ENCODE measurements at regions not wholly inside any gene's neighbourhood (a gene's known extent, or its start where the extent isn't known, plus 50 kb on each side); places are given as distances from the start of the nearest gene placed in this dataset.
"Not testable (repeated sequence)": the region's sequence is repeated elsewhere in the genome, so short reads cannot be mapped to it uniquely, and the experiment has no call there.

DNA sequence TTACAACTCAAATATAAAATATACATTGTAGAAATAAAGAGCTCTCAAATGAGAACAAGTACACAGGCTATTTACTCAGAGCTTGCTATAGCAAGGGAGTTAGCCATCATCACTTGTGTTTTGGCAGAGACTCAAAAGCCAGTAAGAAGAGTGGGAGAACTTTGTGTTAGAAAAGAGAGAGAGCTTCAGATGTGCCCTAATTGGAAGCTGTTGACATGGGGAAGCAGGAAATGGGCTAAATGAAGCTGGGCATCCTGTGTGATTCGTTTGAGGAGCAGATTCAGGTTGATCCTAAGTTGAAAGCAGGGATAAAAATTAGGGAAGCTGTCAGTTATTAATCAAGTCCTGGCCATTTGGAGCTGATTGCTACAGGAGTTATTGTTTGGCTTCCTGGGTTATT, 207.4 kb upstream of the MAOA start:
- intact Hi-C loops (cut with DNase I, micrococcal nuclease), result no loop called here
- H3K36me3 ChIP-seq (ENCODE audit: low read depth), result no peaks in the 10 kb centered on the region

GRCh38 chrX:43450355-43450754, 205.7 kb upstream of the MAOA start:
- intact Hi-C loops (cut with DNase I, micrococcal nuclease), result no loop called here
- DNase-seq, result no peak
- no peak overlapping the region for H3K4me3 ChIP-seq
- H3K4me1 ChIP-seq (ENCODE audit: low read depth), result no peaks in the 10 kb centered on the region
- ATAC-seq, result no peak
- TF ChIP-seq CTCF (IDR thresholded peaks at IDR 0.05), result no peak
- peaks cover 6% of the 10 kb centered on the region for H3K9me3 ChIP-seq
- no peaks in the 10 kb centered on the region for H3K36me3 ChIP-seq (ENCODE audit: low read depth)

More for the DNA sequence above, 207.4 kb upstream of the MAOA start:
- no peak for ATAC-seq
- no peak overlapping the region for H3K4me3 ChIP-seq
- H3K9me3 ChIP-seq, result peaks cover 6% of the 10 kb centered on the region
- TF ChIP-seq CTCF (IDR thresholded peaks at IDR 0.05), result no peak
- DNase-seq, result no peak
- H3K4me1 ChIP-seq (ENCODE audit: low read depth), result no peaks in the 10 kb centered on the region

DNA sequence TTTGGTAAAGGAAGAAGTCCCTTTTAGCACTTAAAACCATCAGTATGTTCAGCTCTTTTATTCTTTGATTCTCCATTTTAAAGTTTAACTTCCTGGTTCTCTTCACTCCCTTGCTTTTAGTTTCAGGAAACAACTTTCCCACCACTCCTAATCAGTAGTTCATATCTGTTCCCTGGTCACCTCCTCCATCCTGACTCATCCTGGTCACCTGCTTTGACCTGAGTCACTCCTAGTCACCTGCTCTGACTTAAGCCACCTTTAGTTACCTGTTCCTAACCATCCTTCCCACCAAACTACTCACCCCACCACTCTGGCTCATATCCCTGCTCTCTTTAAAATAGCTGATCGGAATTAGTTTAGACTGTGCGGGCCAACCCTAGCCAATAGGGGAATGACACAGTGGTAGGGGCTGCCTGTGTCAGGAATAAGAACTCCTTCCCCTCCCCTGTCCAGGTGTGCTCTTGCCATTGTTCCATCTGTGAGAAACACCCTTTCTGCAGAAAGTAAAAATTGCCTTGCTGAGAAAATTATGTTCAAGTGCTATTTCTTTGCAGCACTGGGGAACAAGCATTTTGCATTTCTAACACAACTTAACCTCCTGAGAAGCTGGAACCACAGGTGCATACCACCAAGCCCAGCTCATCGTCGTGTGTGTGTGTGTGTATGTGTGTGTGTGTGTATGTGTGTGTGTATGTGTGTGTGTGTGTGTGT, 204.0 kb upstream of the MAOA start:
- H3K4me3 ChIP-seq; ATAC-seq; H3K9me3 ChIP-seq; intact Hi-C loops (cut with DNase I, micrococcal nuclease); DNase-seq; H3K36me3 ChIP-seq (ENCODE audit: low read depth); H3K4me1 ChIP-seq (ENCODE audit: low read depth): not testable (repeated sequence)

DNA sequence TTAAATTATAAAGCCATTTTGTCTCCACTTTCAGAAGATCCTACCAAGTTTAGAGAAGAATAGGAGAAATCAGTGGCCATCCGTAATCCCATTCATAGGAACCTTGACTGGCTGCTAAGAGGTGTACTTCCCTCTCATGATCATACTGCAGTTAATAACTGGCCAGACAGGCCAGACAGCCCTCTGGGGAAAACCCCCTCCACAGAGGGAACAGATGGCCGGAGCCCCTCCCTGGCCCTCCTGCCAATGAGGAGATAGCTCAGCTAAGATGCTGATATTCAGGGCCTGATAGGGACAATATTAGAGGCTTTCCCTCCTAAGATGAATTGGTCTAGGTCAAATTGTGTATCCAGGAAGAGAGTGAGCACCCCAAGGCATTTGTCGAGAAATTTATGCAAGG, 200.0 kb upstream of the MAOA start:
- intact Hi-C loops (cut with DNase I, micrococcal nuclease), result no loop called here
- no peak for TF ChIP-seq CTCF (IDR thresholded peaks at IDR 0.05)
- ATAC-seq (no peak), DNase-seq (no peak)
- H3K4me3 ChIP-seq, result no peak overlapping the region
- peaks cover 6% of the 10 kb centered on the region for H3K9me3 ChIP-seq
- H3K36me3 ChIP-seq (ENCODE audit: low read depth), result no peaks in the 10 kb centered on the region
- no peaks in the 10 kb centered on the region for H3K4me1 ChIP-seq (ENCODE audit: low read depth)

- ATAC-seq (no peak), DNase-seq (no peak)
- no peaks in the 10 kb centered on the region for H3K4me1 ChIP-seq (ENCODE audit: low read depth)
- intact Hi-C loops (cut with DNase I, micrococcal nuclease), result no loop called here
- no peaks in the 10 kb centered on the region for H3K36me3 ChIP-seq (ENCODE audit: low read depth)
- no peak overlapping the region for H3K4me3 ChIP-seq
- H3K9me3 ChIP-seq, result peaks cover 6% of the 10 kb centered on the region
- TF ChIP-seq CTCF (IDR thresholded peaks at IDR 0.05), result no peak
Observed at GRCh38 chrX:43456906-43457305, 199.2 kb upstream of the MAOA start.

GRCh38 chrX:43467608-43468234, 188.4 kb upstream of the MAOA start:
- H3K9me3 ChIP-seq, result no peaks in the 10 kb centered on the region
- ATAC-seq, result no peak

More at GRCh38 chrX:43467608-43468234, 188.4 kb upstream of the MAOA start:
- no peak for TF ChIP-seq CTCF (IDR thresholded peaks at IDR 0.05)
- intact Hi-C loops (cut with DNase I, micrococcal nuclease), result no loop called here
- no peaks in the 10 kb centered on the region for H3K36me3 ChIP-seq (ENCODE audit: low read depth)
- DNase-seq, result no peak
- no peak overlapping the region for H3K4me3 ChIP-seq
- H3K4me1 ChIP-seq (ENCODE audit: low read depth), result no peaks in the 10 kb centered on the region

All from mucosa of descending colon (tissue), 3 donors.